ENCODE measurements at regions not wholly inside any gene's neighbourhood (a gene's known extent, or its start where the extent isn't known, plus 50 kb on each side); places are given as distances from the start of the nearest gene placed in this dataset.

DNA sequence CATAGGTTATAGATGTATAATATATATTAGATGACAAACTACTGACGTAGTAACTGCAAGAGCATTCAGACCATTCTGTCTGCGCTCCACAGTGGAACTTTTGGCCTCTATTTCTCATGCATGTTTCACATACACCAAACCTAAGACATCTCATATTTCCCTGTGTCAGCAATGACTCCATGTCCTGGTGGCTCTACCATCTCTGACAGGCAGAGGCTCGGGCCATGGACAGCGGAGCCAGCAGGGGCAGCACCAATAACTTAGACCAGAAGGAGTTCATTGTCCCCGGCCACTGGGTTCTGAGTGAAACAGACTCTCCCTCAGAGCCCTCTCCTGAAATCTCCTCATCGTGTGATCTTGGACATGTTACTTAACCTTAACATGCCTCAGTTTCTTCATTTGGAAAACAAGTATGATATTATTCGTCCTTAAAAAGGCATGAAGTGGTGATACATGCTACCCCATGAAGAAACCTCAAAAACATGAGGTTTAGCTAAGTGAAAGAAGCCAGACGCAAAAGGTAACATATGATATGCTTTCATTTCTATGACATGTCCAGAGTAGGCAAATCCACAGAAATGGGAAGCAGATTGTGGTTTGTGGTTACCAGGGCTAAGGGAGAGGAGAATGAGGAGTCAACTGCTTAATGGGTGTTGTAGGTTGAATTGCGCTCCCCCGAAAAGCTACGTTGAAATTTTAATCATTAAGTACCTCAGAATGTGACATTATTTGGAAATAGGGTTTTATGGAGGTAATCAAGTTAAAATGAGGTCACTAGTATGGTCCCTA lies 564.0 kb upstream of the JARID2 start:
- DNase-seq, result no peak

DNA sequence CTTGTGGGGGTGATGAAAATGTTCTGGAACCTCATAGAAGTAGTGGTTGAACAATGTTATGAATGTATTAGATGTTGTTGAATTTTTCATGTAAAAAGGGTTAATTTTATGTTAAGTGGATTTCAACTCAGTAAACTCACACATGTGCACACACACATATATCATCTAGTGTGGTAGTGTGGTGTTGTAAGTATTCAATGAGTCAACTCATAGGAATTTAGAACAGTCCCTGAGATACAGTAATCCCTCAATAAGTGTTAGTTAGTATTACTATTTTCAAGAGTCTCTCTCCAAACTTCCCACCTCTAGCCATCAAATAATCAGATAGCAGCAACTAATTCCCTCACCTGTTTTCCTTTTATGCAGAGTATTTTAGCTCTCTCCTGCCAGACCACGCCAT lies 563.1 kb upstream of the JARID2 start:
- DNase-seq, result no peak

DNA sequence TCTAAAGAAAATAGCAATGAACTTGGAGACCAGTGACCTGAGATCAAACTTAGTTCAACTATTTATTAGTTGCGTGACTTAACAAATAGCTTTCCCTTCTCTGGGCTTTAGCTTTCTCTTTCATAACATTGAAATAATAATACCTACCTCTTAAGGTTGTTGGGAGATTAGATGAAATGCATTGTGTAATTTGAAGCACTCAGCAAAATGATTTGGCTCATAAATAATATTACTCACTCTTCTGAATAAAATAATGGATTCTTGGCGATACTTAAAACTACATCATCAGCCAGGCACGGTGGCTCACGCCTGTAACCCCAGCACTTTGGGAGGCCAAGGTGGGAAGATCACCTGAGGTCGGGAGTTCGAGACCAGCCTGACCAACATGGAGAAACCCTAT lies 556.2 kb upstream of the JARID2 start:
- no peak for DNase-seq

DNA sequence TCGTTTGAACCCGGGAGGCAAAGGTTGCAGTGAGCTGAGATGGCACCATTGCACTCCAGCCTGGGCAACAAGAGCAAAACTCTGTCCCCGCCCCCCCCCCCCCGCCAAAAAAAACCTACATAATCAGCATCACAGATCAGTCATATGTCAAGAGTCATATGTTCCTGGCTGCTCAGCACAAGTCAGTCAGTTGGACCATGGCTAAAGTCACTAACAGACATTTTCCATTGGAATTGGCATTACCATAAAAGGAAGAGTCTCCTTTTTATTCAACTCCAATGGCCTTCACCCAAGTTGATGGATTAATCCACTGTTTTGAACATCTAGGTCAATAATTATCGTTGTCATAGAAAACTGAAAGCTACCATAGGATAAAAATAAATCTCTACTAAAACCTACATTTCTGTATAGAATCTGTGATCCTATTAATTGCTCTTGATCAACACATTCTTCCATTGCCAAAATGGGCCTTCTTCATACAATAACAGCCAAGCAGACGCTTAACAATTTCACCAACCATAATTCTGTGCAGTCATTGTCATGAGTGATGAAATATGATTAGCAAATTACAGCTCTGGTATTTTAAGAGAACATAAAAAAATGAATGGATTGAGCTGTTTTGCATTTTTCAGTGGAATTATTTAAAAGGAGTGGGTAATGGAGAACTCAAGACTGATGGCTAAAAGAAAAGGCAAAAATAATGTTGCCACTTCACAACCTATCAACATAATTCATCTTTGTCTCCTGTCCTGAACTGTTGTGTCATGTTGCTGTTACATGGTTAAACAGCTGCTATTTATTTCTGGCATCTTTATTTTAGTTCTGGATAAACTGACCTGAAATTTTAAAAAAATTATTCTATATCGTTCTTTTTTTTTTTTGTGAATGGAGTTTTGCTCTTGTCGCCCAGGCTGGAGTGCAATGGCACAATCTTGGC lies 555.5 kb upstream of the JARID2 start:
- no peak for DNase-seq

GRCh38 chr6:14692208-14692607 lies 553.7 kb upstream of the JARID2 start:
- no peak for DNase-seq

DNA sequence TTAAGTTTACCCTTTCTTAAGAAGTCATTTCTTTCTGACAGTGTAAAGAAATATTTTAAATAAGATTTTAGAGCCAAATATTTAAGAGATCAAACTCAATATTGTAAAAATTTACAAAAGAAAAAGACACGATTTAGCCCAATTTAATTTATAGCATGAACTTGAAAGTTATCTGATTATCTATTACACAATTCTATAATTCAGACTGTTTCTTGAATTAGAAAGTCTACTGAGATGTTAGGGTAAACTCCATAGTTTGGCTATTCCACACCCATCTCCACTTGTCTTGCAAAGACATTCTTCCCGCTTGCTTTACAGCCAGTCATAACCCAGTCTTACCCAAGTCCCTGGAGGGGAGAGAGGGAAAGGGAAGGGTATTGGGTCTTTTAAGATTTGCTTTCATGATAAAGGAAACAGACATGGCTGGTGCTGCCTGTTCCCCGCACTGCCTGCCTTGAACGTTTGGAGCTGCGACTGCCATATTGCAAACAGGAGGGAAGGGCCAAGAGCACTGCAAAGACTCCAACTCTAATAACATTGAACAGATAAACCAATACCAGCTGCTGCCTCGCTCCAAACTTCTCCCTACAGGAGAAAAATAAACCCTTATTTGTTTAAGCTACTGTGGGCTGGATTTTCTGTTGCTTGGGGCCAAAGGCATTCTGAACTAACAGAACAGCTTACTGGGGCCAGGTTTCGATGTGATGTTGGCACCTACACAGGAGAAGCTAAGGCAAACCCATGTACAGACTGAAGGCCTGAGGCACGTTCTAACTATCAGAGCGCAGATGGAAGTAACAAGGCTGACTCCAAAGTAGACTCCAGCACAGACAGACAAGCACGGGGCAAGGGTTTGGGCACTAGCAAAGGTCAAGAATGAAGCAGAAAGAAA lies 552.3 kb upstream of the JARID2 start:
- DNase-seq, result no peak

- DNase-seq, result no peak
Measured at GRCh38 chr6:14694308-14694707, 551.6 kb upstream of the JARID2 start.

GRCh38 chr6:14695579-14695978 lies 550.3 kb upstream of the JARID2 start:
- DNase-seq, result no peak

DNA sequence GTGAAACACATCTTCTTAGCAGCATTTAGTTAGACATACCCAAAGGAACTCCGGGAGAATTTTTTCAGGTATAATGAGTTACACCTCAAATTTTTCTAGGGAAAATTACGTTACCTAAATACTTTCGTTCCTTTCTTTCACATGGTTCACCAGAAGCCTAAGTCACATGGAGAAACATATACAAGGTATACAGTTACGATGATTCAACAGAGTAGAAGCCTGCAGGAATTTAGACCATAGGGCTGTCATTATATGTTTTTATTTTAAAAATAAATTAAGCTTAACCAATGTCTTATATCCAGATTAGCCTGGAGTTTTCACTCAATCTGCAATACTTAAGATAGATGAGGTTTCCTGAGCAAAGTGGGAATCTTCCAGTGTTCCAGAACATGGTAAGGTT lies 549.5 kb upstream of the JARID2 start:
- no peak for DNase-seq

DNA sequence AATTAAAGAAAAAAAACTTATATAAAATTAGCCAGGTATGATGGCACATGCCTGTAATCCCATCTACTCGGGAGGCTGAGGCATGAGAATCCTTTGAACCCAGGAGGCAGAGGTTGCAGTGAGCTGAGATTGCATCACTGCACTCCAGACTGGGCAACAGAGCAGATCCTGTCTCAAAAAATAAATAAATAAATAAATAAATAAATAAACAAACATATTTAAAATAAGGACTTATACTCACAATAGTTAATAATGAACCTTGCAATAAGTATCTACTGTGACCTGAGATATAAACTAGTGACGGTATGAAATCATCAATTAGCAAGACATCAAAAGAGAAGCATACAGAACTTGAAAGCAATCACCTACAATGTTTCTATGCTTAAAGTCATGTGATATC lies 548.4 kb upstream of the JARID2 start:
- no peak for DNase-seq

GRCh38 chr6:14699803-14700601 lies 545.9 kb upstream of the JARID2 start:
- DNase-seq, result no peak

DNA sequence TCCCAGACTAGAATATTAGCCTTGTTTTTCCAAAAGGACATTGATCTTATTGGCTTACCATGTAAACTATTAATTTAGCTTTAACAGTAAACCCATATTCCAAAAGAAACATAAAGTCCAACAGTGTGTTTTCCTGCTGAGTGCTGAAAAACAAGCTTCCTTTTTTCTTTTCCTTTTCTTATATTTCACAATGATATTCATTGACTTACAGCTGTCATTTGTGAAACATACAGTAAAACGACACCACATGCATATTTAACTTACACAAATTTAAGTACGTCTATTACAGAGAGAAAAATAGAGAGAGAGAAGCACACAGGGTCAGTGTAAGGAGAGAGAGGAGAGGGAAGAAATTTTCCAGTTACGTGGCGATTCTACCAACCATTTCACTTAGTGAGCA lies 543.9 kb upstream of the JARID2 start:
- DNase-seq, result no peak

- no peak for DNase-seq
Measured at GRCh38 chr6:14702678-14703077, 543.2 kb upstream of the JARID2 start.

DNA sequence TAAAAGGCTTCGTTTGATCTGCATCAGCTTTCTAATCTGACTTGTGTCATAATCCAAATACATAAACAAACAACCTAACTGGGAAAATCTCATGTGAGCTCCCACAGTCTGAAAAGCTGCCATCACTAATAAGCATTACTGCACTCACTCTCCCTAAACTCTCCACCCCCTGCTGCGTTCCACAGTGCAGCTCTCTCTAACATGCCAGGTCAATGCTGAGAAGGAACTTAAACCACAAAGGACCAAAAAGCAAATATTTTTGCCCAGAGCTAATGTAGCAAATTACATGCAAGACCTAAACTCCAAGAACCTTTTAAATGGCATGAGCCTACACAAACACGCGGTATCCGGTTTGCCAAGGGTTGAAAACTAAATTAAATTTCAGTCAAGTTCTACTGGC lies 542.3 kb upstream of the JARID2 start:
- DNase-seq, result no peak

DNA sequence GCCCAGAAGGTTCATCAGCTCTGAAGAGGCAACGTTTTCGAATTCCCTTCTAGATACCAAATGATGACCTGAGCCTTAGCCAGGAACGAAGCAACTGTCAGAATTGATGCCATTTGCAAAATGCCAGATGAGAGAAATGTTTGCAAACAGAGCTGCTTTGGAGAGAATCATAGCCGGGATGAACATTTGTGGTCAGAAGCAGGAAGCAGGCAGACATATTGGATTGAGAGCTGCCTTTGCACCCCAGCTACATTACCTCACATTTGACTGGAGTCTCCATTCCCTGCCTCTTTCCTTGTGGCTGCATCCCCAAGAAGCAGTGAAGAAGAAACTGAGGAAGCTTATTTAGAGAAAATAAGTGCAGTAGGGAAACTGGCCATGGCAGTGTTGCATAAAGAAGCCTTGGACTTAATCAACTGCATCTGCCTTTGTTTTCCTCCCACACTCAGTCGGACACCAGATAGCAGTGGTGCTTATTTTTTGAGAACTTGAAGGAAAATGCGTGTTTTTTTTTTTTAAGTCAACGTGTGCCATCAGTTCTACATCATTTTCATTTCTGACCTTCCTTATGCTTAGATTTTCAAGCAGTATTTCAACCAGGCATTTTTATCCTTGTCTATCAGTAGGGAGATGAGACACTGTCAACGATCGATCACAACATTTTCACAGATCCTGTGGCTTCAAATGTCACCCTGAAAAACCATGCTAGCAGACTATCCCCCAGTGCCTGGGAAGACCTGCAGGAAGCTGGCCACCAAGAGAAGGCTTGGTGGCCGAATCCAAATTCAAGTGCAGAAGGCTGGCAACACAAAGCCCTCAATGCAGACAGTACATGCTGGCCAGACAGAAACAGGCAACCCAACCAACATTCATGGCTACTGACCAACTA lies 541.2 kb upstream of the JARID2 start:
- DNase-seq, result no peak

DNA sequence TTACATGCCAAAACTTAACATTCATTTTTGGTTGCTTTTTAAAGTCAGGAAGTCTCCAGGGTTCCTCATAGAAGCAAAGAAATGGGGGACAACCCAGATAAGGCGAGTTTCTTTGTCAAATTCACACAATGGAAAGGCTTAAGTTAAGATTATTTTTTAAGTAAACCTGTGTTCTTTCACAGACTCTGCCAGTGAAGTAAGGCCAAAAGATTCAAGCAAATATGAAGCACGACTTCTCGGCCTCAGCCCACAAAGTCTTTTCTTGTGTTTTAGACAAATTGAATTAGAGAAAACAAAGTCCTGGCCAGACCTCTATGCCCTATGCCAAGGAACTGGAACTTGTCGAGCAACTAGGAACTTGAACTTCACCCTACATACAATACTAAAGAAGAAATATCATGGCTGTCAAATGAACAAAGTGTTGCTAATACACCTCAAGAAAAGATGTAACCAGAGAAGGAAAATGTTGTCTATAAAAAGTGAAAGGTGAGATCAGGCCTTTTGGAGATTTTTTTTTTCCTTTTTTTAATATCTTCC lies 540.0 kb upstream of the JARID2 start:
- DNase-seq, result no peak

- no peak for DNase-seq
Measured at GRCh38 chr6:14706378-14706929, 539.4 kb upstream of the JARID2 start.

- DNase-seq, result no peak
Measured at GRCh38 chr6:14707276-14707675, 538.6 kb upstream of the JARID2 start.

GRCh38 chr6:14707971-14708465 lies 537.9 kb upstream of the JARID2 start:
- DNase-seq, result no peak

DNA sequence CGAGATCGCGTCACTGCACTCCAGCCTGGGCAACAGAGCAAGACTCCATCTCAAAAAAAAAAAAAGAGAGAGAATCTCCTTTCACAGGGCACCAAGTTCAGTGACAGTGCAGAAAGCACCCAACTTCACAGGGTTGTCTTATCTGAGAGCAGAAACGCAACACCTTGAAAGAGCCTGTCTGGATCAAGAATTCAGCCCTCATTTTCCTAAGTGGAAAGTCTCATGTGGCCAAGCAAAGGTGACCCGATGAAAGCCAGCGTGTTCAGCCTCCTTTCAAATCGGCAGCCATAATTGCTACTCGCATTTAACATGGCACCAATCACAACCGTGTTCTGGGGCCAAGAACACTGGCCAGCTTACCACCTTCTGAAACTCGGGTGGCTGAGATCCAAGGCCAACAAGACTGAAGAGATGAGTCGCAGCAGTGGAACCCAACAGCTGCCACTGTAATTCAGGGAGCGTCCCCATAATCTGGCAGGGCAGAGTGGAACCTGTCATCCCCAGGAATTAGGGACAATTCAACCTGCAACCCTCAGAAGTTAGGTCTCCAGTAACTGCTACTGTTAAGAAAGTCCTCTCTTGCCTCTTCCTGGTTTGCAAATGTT lies 536.7 kb upstream of the JARID2 start:
- DNase-seq, result no peak
